Liver (tissue), 8 donors: ENCODE measurements at regions not wholly inside any gene's neighbourhood (a gene's known extent, or its start where the extent isn't known, plus 50 kb on each side); places are given as distances from the start of the nearest gene placed in this dataset.

Experiments used
- DNase-seq: peaks from one replicate; pipeline ENCODE4 v3.0.0-alpha.2; 2017; ENCODE audit warnings: low spot score
- H3K27ac ChIP-seq, 2 donors: one replicate each; pipeline ENCODE4 v1.7.0; 2013; ENCODE audit warnings: inconsistent platforms in 2 of 2, low read length in 2 of 2, control low read depth in 1 of 2, low read depth in 1 of 2, mild to moderate bottlenecking in 1 of 2
- H3K27me3 ChIP-seq, 4 donors: one replicate each; pipeline versions ENCODE4 v1.6.1 to v1.7.0; 2013; ENCODE audit warnings: low read length in 3 of 4, inconsistent platforms in 1 of 4, mild to moderate bottlenecking in 1 of 4, moderate library complexity in 1 of 4; ENCODE audit not compliant: control insufficient read depth in 4 of 4, insufficient read depth in 4 of 4
- H3K36me3 ChIP-seq, 4 donors: one replicate each; pipeline versions ENCODE4 v1.6.1 to v1.7.0; 2013; ENCODE audit warnings: low read length in 3 of 4, mild to moderate bottlenecking in 3 of 4, low read depth in 1 of 4, moderate library complexity in 1 of 4; ENCODE audit not compliant: control insufficient read depth in 4 of 4, insufficient read depth in 3 of 4
- H3K4me1 ChIP-seq, 4 donors: one replicate each; pipeline versions ENCODE4 v1.6.1 to v1.7.0; 2013; ENCODE audit warnings: low read length in 3 of 4, mild to moderate bottlenecking in 3 of 4, moderate library complexity in 1 of 4; ENCODE audit not compliant: control insufficient read depth in 4 of 4, insufficient read depth in 4 of 4
- H3K4me3 ChIP-seq, 3 donors: one replicate each; pipeline versions ENCODE4 v1.6.1 to v1.7.0; 2013; ENCODE audit warnings: low read length in 3 of 3, control low read depth in 1 of 3, low read depth in 1 of 3, mild to moderate bottlenecking in 1 of 3
- H3K9ac ChIP-seq, 2 donors: one replicate each; pipeline ENCODE4 v1.7.0; 2013; ENCODE audit warnings: low read length in 2 of 2, mild to moderate bottlenecking in 2 of 2, moderate library complexity in 2 of 2, control low read depth in 1 of 2, low read depth in 1 of 2
- H3K9me3 ChIP-seq, 4 donors: one replicate each; pipeline versions ENCODE4 v1.6.1 to v1.7.0; 2013; ENCODE audit warnings: low read length in 3 of 4; ENCODE audit not compliant: control insufficient read depth in 4 of 4
- CTCF ChIP-seq: fragments of 150-350 bp; IDR thresholded peaks from 2 replicates; pipeline ENCODE4 v1.5.1; 2017; ENCODE audit warnings: improper control_type of control experiment, low read depth, low read length; ENCODE audit not compliant: missing input control
- EGR1 ChIP-seq, 2 donors: IDR thresholded peaks; 2 replicates each; pipeline ENCODE4 v1.6.1; 2016 to 2018; ENCODE audit warnings: antibody characterized with exemption in 2 of 2, low read depth in 2 of 2
- FOXA1 ChIP-seq: IDR thresholded peaks from 2 replicates; pipeline ENCODE4 v1.6.1; 2016; ENCODE audit warnings: antibody characterized with exemption
- FOXA2 ChIP-seq: IDR thresholded peaks from 2 replicates; pipeline ENCODE4 v1.6.1; 2016; ENCODE audit warnings: antibody characterized with exemption
- GABPA ChIP-seq, 2 donors: IDR thresholded peaks in 1 of 2; conservative IDR thresholded peaks in 1 of 2; 2 replicates each; pipeline ENCODE4 v1.6.1; 2016; ENCODE audit warnings: antibody characterized with exemption in 2 of 2, mild to moderate bottlenecking in 1 of 2, moderate library complexity in 1 of 2
- HNF4A ChIP-seq, 2 donors: conservative IDR thresholded peaks; 2 replicates each; pipeline ENCODE4 v1.6.1; 2016; ENCODE audit warnings: antibody characterized with exemption in 2 of 2, mild to moderate bottlenecking in 2 of 2
- HNF4G ChIP-seq: IDR thresholded peaks from 2 replicates; pipeline ENCODE4 v1.6.1; 2016; ENCODE audit warnings: antibody characterized with exemption
- JUND ChIP-seq, 2 donors: IDR thresholded peaks; 2 replicates each; pipeline ENCODE4 v1.6.1; 2016; ENCODE audit warnings: antibody characterized with exemption in 2 of 2
- RAD21 ChIP-seq, 2 donors: IDR thresholded peaks; 2 replicates each; pipeline ENCODE4 v1.6.1; 2016; ENCODE audit warnings: antibody characterized with exemption in 2 of 2, mild to moderate bottlenecking in 2 of 2
- RXRA ChIP-seq, 2 donors: IDR thresholded peaks; 2 replicates each; pipeline ENCODE4 v1.6.1; 2017 to 2018; ENCODE audit warnings: antibody characterized with exemption in 2 of 2, mild to moderate bottlenecking in 1 of 2
- SP1 ChIP-seq: IDR thresholded peaks from 2 replicates; pipeline ENCODE4 v1.6.1; 2018; ENCODE audit warnings: antibody characterized with exemption, mild to moderate bottlenecking
- TAF1 ChIP-seq: conservative IDR thresholded peaks from 2 replicates; pipeline ENCODE4 v1.6.1; 2016; ENCODE audit warnings: antibody characterized with exemption, mild to moderate bottlenecking
- YY1 ChIP-seq: IDR thresholded peaks from 2 replicates; pipeline ENCODE4 v1.6.1; 2016; ENCODE audit warnings: antibody characterized with exemption, mild to moderate bottlenecking
- WGBS: extraction: QIAGEN DNeasy Blood & Tissue Kit; methylation state at CpG from one replicate; pipeline ENCODE4 v1.1.7; 2013; 5-methylcytosine and 5-hydroxymethylcytosine counted together
- TF ChIP-seq, protein P1 (sequence below): IDR thresholded peaks from 2 replicates; pipeline ENCODE4 v1.6.1; 2016; ENCODE audit warnings: antibody characterized with exemption
- TF ChIP-seq, protein P2 (sequence below): IDR thresholded peaks from 2 replicates; pipeline ENCODE4 v1.6.1; 2016; ENCODE audit warnings: antibody characterized with exemption, mild to moderate bottlenecking
- TF ChIP-seq, protein P3 (sequence below): IDR thresholded peaks from 2 replicates; pipeline ENCODE4 v1.6.1; 2016; ENCODE audit warnings: antibody characterized with exemption
- TF ChIP-seq, protein P4 (sequence below): IDR thresholded peaks from 2 replicates; pipeline ENCODE4 v1.6.1; 2016; ENCODE audit warnings: antibody characterized with exemption
- donor health status: healthy.
- donor health status: healthy.
- donor health status: healthy.
- donor health status: healthy.
- donor health status: healthy.

DNA sequence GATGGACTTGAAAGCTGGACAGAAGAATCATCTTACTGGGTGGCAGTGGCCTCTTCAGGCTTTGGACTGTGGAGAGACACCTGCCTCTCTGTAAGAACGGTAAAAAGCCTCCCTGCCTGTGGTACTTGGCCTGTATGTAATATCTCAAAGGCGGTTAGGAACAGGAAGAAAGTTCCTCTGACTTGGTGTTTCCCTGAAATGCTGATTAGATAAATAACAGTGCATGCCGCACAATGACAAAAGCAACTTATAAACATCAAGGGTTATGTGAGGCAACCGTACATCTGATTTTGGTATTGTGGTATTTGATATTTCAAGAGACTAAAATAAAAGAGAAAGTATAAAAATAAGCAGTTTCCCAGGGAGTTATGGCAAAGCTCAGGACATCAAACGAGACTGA lies 92.4 kb upstream of the SORBS2 start (continued):
- TF ChIP-seq, protein P1, sequence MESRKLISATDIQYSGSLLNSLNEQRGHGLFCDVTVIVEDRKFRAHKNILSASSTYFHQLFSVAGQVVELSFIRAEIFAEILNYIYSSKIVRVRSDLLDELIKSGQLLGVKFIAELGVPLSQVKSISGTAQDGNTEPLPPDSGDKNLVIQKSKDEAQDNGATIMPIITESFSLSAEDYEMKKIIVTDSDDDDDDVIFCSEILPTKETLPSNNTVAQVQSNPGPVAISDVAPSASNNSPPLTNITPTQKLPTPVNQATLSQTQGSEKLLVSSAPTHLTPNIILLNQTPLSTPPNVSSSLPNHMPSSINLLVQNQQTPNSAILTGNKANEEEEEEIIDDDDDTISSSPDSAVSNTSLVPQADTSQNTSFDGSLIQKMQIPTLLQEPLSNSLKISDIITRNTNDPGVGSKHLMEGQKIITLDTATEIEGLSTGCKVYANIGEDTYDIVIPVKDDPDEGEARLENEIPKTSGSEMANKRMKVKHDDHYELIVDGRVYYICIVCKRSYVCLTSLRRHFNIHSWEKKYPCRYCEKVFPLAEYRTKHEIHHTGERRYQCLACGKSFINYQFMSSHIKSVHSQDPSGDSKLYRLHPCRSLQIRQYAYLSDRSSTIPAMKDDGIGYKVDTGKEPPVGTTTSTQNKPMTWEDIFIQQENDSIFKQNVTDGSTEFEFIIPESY: no peak

DNA sequence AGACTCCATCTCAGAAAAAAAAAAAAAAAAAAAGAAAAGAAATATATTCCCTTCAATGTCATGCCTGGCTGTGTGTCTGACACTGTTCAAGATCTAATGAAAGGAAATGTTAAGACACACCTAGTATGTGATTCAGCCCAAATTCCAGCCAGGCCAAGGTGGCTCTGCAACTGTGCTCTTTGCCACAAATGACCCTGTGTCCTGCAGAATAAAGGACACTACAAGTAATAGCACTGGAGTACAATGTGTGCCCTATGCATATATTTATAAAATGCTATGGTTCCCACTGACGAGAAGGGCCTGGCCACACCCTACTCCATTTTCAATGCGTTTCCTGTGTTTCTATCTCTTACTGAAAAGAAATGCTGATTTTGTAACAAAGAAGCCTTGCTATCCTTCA lies 98.0 kb upstream of the SORBS2 start:
- no peaks in the 10 kb centered on the region for H3K36me3 ChIP-seq
- DNase-seq: no peak
- H3K4me3 ChIP-seq: no peak overlapping the region
- no peaks in the 10 kb centered on the region for H3K4me1 ChIP-seq
- H3K9me3 ChIP-seq: no peaks in the 10 kb centered on the region
- no peak overlapping the region for H3K27ac ChIP-seq
- no peak overlapping the region for H3K9ac ChIP-seq
- TF ChIP-seq FOXA1: no peak
- TF ChIP-seq, protein P2, sequence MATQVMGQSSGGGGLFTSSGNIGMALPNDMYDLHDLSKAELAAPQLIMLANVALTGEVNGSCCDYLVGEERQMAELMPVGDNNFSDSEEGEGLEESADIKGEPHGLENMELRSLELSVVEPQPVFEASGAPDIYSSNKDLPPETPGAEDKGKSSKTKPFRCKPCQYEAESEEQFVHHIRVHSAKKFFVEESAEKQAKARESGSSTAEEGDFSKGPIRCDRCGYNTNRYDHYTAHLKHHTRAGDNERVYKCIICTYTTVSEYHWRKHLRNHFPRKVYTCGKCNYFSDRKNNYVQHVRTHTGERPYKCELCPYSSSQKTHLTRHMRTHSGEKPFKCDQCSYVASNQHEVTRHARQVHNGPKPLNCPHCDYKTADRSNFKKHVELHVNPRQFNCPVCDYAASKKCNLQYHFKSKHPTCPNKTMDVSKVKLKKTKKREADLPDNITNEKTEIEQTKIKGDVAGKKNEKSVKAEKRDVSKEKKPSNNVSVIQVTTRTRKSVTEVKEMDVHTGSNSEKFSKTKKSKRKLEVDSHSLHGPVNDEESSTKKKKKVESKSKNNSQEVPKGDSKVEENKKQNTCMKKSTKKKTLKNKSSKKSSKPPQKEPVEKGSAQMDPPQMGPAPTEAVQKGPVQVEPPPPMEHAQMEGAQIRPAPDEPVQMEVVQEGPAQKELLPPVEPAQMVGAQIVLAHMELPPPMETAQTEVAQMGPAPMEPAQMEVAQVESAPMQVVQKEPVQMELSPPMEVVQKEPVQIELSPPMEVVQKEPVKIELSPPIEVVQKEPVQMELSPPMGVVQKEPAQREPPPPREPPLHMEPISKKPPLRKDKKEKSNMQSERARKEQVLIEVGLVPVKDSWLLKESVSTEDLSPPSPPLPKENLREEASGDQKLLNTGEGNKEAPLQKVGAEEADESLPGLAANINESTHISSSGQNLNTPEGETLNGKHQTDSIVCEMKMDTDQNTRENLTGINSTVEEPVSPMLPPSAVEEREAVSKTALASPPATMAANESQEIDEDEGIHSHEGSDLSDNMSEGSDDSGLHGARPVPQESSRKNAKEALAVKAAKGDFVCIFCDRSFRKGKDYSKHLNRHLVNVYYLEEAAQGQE: no peak
- no peak for TF ChIP-seq EGR1 (IDR thresholded peaks at IDR 0.05; ENCODE audit: low read depth in 2 of 2)
- TF ChIP-seq RAD21 (IDR thresholded peaks at IDR 0.05): no peak
- no peak for TF ChIP-seq CTCF
- no peak for TF ChIP-seq YY1
- TF ChIP-seq SP1: no peak
- TF ChIP-seq GABPA (IDR thresholded peaks at IDR 0.05 in 1 of 2, conservative IDR thresholded peaks at IDR 0.05 in 1 of 2): no peak
- TF ChIP-seq, protein P1: no peak
- TF ChIP-seq, protein P3, sequence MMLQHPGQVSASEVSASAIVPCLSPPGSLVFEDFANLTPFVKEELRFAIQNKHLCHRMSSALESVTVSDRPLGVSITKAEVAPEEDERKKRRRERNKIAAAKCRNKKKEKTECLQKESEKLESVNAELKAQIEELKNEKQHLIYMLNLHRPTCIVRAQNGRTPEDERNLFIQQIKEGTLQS: no peak
- no peak for TF ChIP-seq FOXA2
- TF ChIP-seq TAF1: no peak
- TF ChIP-seq JUND (IDR thresholded peaks at IDR 0.05): no peak
- TF ChIP-seq, protein P4, sequence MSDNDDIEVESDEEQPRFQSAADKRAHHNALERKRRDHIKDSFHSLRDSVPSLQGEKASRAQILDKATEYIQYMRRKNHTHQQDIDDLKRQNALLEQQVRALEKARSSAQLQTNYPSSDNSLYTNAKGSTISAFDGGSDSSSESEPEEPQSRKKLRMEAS: no peak
- no peak for TF ChIP-seq HNF4G
- no peak for TF ChIP-seq RXRA (IDR thresholded peaks at IDR 0.05)
- no peak for TF ChIP-seq HNF4A (conservative IDR thresholded peaks at IDR 0.05)
- 83% methylated on average over 2 of the region's 2 CpGs for WGBS
- H3K27me3 ChIP-seq: no peaks in the 10 kb centered on the region
